Limb (tissue), 2 donors: ENCODE measurements at regions not wholly inside any gene's neighbourhood (a gene's known extent, or its start where the extent isn't known, plus 50 kb on each side); places are given as distances from the start of the nearest gene placed in this dataset.

ENCODE experiments used
- DNase-seq, 2 donors: peaks; one replicate each; pipeline ENCODE4 v3.0.0-alpha.2; 2016; ENCODE audit errors: extremely low spot score in 2 of 2

- DNase-seq: no peak
Observed at GRCh38 chr11:113634940-113635575, 71.0 kb downstream of the TMPRSS5 start.

- DNase-seq: no peak
Observed at GRCh38 chr11:113632981-113633380, 73.1 kb downstream of the TMPRSS5 start.

GRCh38 chr11:113629562-113629961 lies 76.5 kb downstream of the TMPRSS5 start:
- no peak for DNase-seq

- no peak for DNase-seq
Observed at GRCh38 chr11:113628912-113629311, 77.2 kb downstream of the TMPRSS5 start.

- DNase-seq: no peak
Observed at GRCh38 chr11:113627946-113628345, 78.2 kb downstream of the TMPRSS5 start.

- DNase-seq: no peak
Observed at GRCh38 chr11:113627297-113627696, 78.8 kb downstream of the TMPRSS5 start.

GRCh38 chr11:113626736-113627135 lies 79.4 kb downstream of the TMPRSS5 start:
- DNase-seq: no peak

- no peak for DNase-seq
Observed at GRCh38 chr11:113623114-113623513, 83.0 kb downstream of the TMPRSS5 start.

- no peak for DNase-seq
Observed at GRCh38 chr11:113618360-113618759, 87.7 kb downstream of the TMPRSS5 start.

GRCh38 chr11:113615773-113616172 lies 90.3 kb downstream of the TMPRSS5 start:
- no peak for DNase-seq

- no peak for DNase-seq
Observed at GRCh38 chr11:113615098-113615497, 91.0 kb downstream of the TMPRSS5 start.

- DNase-seq: no peak
Observed at GRCh38 chr11:113614097-113614496, 92.0 kb downstream of the TMPRSS5 start.

GRCh38 chr11:113613619-113614018 lies 92.5 kb downstream of the TMPRSS5 start:
- DNase-seq: no peak

- DNase-seq: no peak
Observed at GRCh38 chr11:113604186-113604585, 101.9 kb downstream of the TMPRSS5 start.

- DNase-seq: peak in 1 of 2 donors; percentile 11
Observed at GRCh38 chr11:113603277-113604059, 102.6 kb downstream of the TMPRSS5 start.

- DNase-seq: no peak
Observed at GRCh38 chr11:113602483-113602882, 103.6 kb downstream of the TMPRSS5 start.

GRCh38 chr11:113596658-113597057 lies 109.5 kb downstream of the TMPRSS5 start:
- no peak for DNase-seq

- no peak for DNase-seq
Observed at GRCh38 chr11:113595810-113596594, 110.1 kb downstream of the TMPRSS5 start.

- no peak for DNase-seq
Observed at GRCh38 chr11:113593698-113594308, 112.3 kb downstream of the TMPRSS5 start.

- DNase-seq: no peak
Observed at GRCh38 chr11:113591117-113591516, 115.0 kb downstream of the TMPRSS5 start.

GRCh38 chr11:113587308-113587739 lies 112.1 kb upstream of the DRD2 start:
- no peak for DNase-seq

GRCh38 chr11:113584371-113584770 lies 109.2 kb upstream of the DRD2 start:
- no peak for DNase-seq
